ENCODE measurements at regions not wholly inside any gene's neighbourhood (a gene's known extent, or its start where the extent isn't known, plus 50 kb on each side); places are given as distances from the start of the nearest gene placed in this dataset.

GRCh38 chr4:14087459-14087858 is 459.9 kb upstream of the BOD1L1 start:
- no peak overlapping the region for H3K23ac ChIP-seq (ENCODE audit: insufficient read length, low read depth, low read length)
- no peaks in the 10 kb centered on the region for H3K79me1 ChIP-seq (ENCODE audit: insufficient read depth, low read depth, low read length, poor library complexity, severe bottlenecking)

More at GRCh38 chr4:14087459-14087858, 459.9 kb upstream of the BOD1L1 start:
- no peaks in the 10 kb centered on the region for H3K79me2 ChIP-seq (ENCODE audit: insufficient read depth, low read length)
- H3K14ac ChIP-seq (ENCODE audit: insufficient read depth, low read length), result no peak overlapping the region
- no peak overlapping the region for H4K91ac ChIP-seq (ENCODE audit: insufficient read length, low read depth, low read length)
- H2AFZ ChIP-seq (ENCODE audit: low read length), result no peak overlapping the region
- H3K27me3 ChIP-seq (ENCODE audit: insufficient read depth, low read length), result no peaks in the 10 kb centered on the region
- no peaks in the 10 kb centered on the region for H3K9me3 ChIP-seq (ENCODE audit: control insufficient read depth, low read depth, low read length)
- H3K9ac ChIP-seq (ENCODE audit: extremely low read depth, insufficient read length, low read length), result no peak overlapping the region
- H2BK120ac ChIP-seq (ENCODE audit: low read depth, low read length, poor library complexity, severe bottlenecking), result no peak overlapping the region
- no CpG with 5 or more reads among the region's 2 CpGs for WGBS (ENCODE audit: extremely low coverage, insufficient read length, low lambda C conversion rate)
- no peak for TF ChIP-seq CTCF (conservative IDR thresholded peaks at IDR 0.05)
- no peak overlapping the region for H3K27ac ChIP-seq (ENCODE audit: insufficient read length, low read depth, low read length)
- H2BK15ac ChIP-seq (ENCODE audit: low read depth, low read length), result no peak overlapping the region
- Mint-ChIP-seq H3K27ac (no peak overlapping the region), H3K4me3 (no peak overlapping the region), H3K27me3 (ENCODE audit: low read depth) (no peaks in the 10 kb centered on the region), H3K9me3 (peaks cover 7 to 13% of the 10 kb centered on the region in 2 experiments), H3K4me1 (peaks cover 20% of the 10 kb centered on the region in 2 experiments), H3K36me3 (ENCODE audit: insufficient read depth in 1 of 3, low read depth in 3 of 3) (peaks cover 0 to 8% (median 3%) of the 10 kb centered on the region in 3 experiments; a peak in 4 of 7 replicates)
- DNase-seq, result no peak
- no peak overlapping the region for H4K8ac ChIP-seq (replicated peaks; ENCODE audit: insufficient read length, low read depth, low read length)
- no peak overlapping the region for H3T11ph ChIP-seq (ENCODE audit: low read length)
- no peak overlapping the region for H4K5ac ChIP-seq (ENCODE audit: insufficient read length, low read depth, low read length)
- no peaks in the 10 kb centered on the region for H3K23me2 ChIP-seq (ENCODE audit: insufficient read length, low read depth, low read length, poor library complexity, severe bottlenecking)
- H2BK20ac ChIP-seq (ENCODE audit: low read depth, low read length, poor library complexity, severe bottlenecking), result no peak overlapping the region
- H3K4me1 ChIP-seq (ENCODE audit: insufficient read depth, low read length), result peaks cover 6% of the 10 kb centered on the region; the same call in 1 of the 2 replicates
- H3K56ac ChIP-seq (ENCODE audit: insufficient read length, low read depth, low read length), result no peak overlapping the region
- H3K18ac ChIP-seq (ENCODE audit: insufficient read length, low read depth, low read length), result no peak overlapping the region
- H2BK12ac ChIP-seq (ENCODE audit: insufficient read length, low read depth, low read length), result no peak overlapping the region
- no peak overlapping the region for H3K4ac ChIP-seq (ENCODE audit: low read depth, low read length)
- no peak overlapping the region for H2AK5ac ChIP-seq (ENCODE audit: insufficient read length, low read length)
- no peak overlapping the region for H3K4me2 ChIP-seq (ENCODE audit: insufficient read depth, insufficient read length, low read length)
- H4K20me1 ChIP-seq (ENCODE audit: control insufficient read depth, insufficient read depth, insufficient read length), result no peaks in the 10 kb centered on the region
- no peak overlapping the region for H2BK5ac ChIP-seq (ENCODE audit: insufficient read length, low read length)

Measured in H9 (cell line).